Activated naive CD8-positive, alpha-beta T cell treated with anti-CD3 and anti-CD28 coated beads, Interleukin-2, amount 10 ng/mL, durations not matched to agents 7 days and 5 days (primary cell): ENCODE measurements at regions not wholly inside any gene's neighbourhood (a gene's known extent, or its start where the extent isn't known, plus 50 kb on each side); places are given as distances from the start of the nearest gene placed in this dataset.

ENCODE experiments used
- ATAC-seq: fragments of 150-1000 bp; cut with Tn5 transposase; one replicate; pipeline ENCODE4 v1.10.0; 2021; ENCODE audit warnings: low read depth, moderate library complexity
- POLR2A ChIA-PET: fragments of 350-600 bp; sonication (Branson Sonifier 250); formaldehyde crosslinking; loops from one replicate; lab custom pipeline; 2021; ENCODE audit warnings: antibody characterized with exemption; lab: Charles Lee
- DNase-seq: peaks from one replicate; pipeline ENCODE4 v3.0.0; 2021
- H3K27ac Mint-ChIP-seq: one replicate; pipeline ENCODE4 v1.8.0; 2022; ENCODE audit warnings: mild to moderate bottlenecking, mixed read lengths
- H3K27me3 Mint-ChIP-seq: one replicate; pipeline ENCODE4 v1.8.0; 2022; ENCODE audit warnings: mild to moderate bottlenecking, moderate library complexity, mixed read lengths
- H3K36me3 Mint-ChIP-seq: one replicate; pipeline ENCODE4 v1.8.0; 2021; ENCODE audit warnings: mild to moderate bottlenecking, mixed read lengths
- H3K4me1 Mint-ChIP-seq: one replicate; pipeline ENCODE4 v1.8.0; 2021; ENCODE audit warnings: mixed read lengths
- H3K4me3 Mint-ChIP-seq: one replicate; pipeline ENCODE4 v1.8.0; 2022; ENCODE audit warnings: mild to moderate bottlenecking, moderate library complexity, mixed read lengths
- H3K9me3 Mint-ChIP-seq: one replicate; pipeline ENCODE4 v1.8.0; 2021; ENCODE audit warnings: mixed read lengths

DNA sequence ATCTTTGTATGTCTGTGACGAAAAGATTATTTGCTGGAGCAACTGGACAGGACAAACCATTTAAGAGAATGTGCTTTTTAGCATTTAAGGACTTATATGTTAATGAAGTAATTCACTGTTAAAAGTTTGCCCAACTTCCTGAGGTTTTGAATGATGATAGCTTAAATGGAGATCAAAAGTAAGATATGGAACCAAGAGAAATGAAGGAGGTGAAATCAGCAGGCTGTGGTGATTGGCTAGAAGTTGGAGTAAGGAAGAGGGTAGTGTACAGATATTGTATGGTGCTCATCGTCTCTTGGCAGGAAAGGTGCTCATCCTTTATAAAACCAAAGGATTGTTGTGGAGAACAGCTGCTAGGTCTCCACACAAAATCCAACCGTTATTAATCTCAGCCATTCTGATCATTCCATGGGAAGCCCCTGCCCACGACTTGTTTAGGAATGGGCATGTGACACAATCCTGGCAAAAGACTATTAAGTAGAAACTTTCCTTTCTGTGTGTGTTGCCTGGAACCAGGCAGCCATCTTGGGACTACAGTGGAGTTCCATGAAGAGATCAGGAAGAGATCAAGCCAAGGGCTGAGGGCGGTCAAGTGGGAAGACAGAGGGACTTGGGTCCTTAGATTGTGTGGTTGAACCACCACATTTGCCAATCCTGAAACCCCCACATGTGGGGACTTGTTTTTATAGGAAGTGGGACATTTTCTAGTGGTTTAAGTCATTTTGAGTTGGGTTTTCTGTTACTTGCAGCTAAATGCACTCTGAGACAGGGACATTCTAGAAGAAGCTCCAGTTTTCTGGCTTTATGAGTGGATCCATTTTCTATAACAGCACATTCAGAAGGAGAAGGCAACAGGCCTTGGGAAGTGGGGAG is 56.8 kb upstream of the CHST11 start:
- DNase-seq = no peak
- Mint-ChIP-seq H3K9me3 (peaks cover 14% of the 10 kb centered on the region), H3K27me3 (no peaks in the 10 kb centered on the region), H3K4me1 (peaks cover 15% of the 10 kb centered on the region), H3K27ac (peak overlapping the region; percentile 30), H3K4me3 (no peak overlapping the region), H3K36me3 (peaks cover 9% of the 10 kb centered on the region)
- no peak for ATAC-seq
- POLR2A ChIA-PET = no interaction called here

DNA sequence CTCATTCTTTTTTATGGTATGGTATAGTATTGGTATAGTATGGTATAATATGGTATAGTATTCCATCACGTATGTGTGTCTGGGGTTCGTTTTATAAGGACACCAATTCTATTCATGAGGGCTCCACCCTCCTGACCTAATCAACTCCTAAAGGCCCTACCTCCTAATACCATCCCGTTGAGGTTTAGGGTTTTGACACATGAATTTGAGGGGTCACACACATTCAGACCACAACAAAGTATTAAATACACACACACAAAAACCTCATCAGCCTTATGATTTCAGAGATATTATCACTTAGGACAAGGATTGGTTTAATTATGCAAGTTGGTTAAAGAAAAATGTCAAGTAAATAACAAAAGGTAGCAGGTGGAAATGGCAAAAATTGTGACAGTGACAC is 54.1 kb upstream of the CHST11 start:
- Mint-ChIP-seq H3K27ac (peak overlapping the region; percentile 24), H3K4me3 (no peak overlapping the region), H3K36me3 (peaks cover 6% of the 10 kb centered on the region), H3K4me1 (peaks cover 15% of the 10 kb centered on the region), H3K27me3 (peaks cover 1% of the 10 kb centered on the region), H3K9me3 (peaks cover 12% of the 10 kb centered on the region)
- POLR2A ChIA-PET = no interaction called here
- DNase-seq (no peak), ATAC-seq (no peak)

DNA sequence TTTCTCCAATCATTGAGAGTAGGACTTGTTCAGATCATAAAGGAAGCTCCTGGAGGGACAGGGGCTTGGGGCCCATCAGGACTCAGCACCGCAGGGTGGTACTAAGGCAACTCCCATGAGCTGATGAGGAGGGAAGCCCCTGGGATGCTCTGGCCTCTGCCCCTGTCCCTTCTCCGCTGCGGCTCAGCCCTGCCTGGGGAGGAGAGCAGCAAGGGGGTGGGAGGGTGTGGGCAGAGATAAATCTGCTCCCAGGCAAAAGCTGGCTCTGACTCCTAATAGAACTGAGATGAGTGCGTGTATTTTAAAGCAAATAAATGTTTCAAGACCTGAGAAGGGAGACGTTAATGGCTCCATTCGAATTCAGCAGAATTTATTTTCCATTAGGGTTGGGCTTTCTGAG is 52.0 kb upstream of the CHST11 start:
- Mint-ChIP-seq H3K27ac (no peak overlapping the region), H3K36me3 (peaks cover 4% of the 10 kb centered on the region), H3K27me3 (peaks cover 4% of the 10 kb centered on the region), H3K4me3 (no peak overlapping the region), H3K4me1 (peaks cover 13% of the 10 kb centered on the region), H3K9me3 (peaks cover 11% of the 10 kb centered on the region)
- DNase-seq (no peak), ATAC-seq (no peak)
- POLR2A ChIA-PET = no interaction called here

DNA sequence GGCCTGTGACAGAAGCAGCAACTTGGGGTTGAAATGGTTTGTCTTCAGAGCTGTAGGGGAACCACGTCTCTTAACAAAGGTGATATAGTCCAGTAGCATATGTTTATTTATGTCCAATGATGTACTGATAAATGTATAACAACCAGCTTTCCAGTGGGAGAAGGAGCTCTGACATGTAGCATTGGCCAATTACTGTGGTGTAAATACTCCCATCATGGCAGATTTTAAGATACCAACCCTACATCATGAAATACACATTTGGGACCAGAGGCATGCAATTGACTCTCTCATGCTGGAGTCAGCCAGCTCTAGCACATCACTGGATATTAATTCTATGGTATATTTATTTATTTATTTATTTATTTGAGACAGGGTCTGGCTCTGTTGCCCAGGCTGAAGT is 50.6 kb upstream of the CHST11 start:
- Mint-ChIP-seq H3K27me3 (peaks cover 4% of the 10 kb centered on the region), H3K36me3 (peaks cover 2% of the 10 kb centered on the region), H3K4me3 (no peak overlapping the region), H3K4me1 (peaks cover 5% of the 10 kb centered on the region), H3K27ac (no peak overlapping the region), H3K9me3 (peaks cover 5% of the 10 kb centered on the region)
- DNase-seq (no peak), ATAC-seq (no peak)
- POLR2A ChIA-PET = no interaction called here
